Thyroid gland (tissue), 4 donors: ENCODE measurements at regions not wholly inside any gene's neighbourhood (a gene's known extent, or its start where the extent isn't known, plus 50 kb on each side); places are given as distances from the start of the nearest gene placed in this dataset.

Source experiments
- DNase-seq, 2 donors: peaks; one replicate each; pipeline ENCODE4 v3.0.0-alpha.2; 2019
- H3K27ac ChIP-seq, 3 donors: fragments of 200-600 bp; sonication (generic); 1 replicate in 2 of 3; 2 replicates in 1 of 3; pipeline ENCODE4 v1.5.1; 2016 to 2019; ENCODE audit warnings: mild to moderate bottlenecking in 1 of 3, moderate library complexity in 1 of 3
- H3K27me3 ChIP-seq: fragments of 200-600 bp; sonication (generic); one replicate; pipeline ENCODE4 v1.5.1; 2019
- H3K36me3 ChIP-seq, 2 donors: fragments of 200-600 bp; sonication (generic); one replicate each; pipeline ENCODE4 v1.5.1; 2016 to 2019
- H3K4me1 ChIP-seq, 2 donors: fragments of 200-600 bp; sonication (generic); one replicate each; pipeline ENCODE4 v1.5.1; 2017 to 2019
- H3K4me3 ChIP-seq, 3 donors: fragments of 200-600 bp; sonication (generic); replicated peaks in 1 of 3; 1 replicate in 2 of 3; 2 replicates in 1 of 3; pipeline ENCODE4 v1.5.1; 2016; ENCODE audit warnings: mild to moderate bottlenecking in 1 of 3
- H3K9me3 ChIP-seq: fragments of 200-600 bp; sonication (generic); one replicate; pipeline ENCODE4 v1.5.1; 2017
- POLR2A ChIP-seq, 2 donors: fragments of 450-650 bp; IDR thresholded peaks; one replicate each; pipeline ENCODE4 v1.6.1; 2017; ENCODE audit warnings: antibody characterized with exemption in 2 of 2, mild to moderate bottlenecking in 2 of 2, moderate library complexity in 1 of 2
- WGBS, 2 donors: methylation state at CpG; one replicate each; pipeline ENCODE4 v1.1.5; 2017; 5-methylcytosine and 5-hydroxymethylcytosine counted together
- intact Hi-C: fragments of 100-400 bp; cut with DNase I; formaldehyde crosslinking; loops from one replicate; pipeline ENCODE4 v1.15.1; 2023
- TF ChIP-seq, protein P1 (sequence below), 6 experiments: fragments of 200-600 bp in 3 of 6; fragments of 450-650 bp in 3 of 6; sonication (generic) in 3 of 6; IDR thresholded peaks; one replicate each; pipeline ENCODE4 v1.5.1; 2016 to 2019; ENCODE audit warnings: antibody characterized with exemption in 6 of 6, mild to moderate bottlenecking in 2 of 6, inconsistent platforms in 1 of 6, moderate library complexity in 1 of 6

DNA sequence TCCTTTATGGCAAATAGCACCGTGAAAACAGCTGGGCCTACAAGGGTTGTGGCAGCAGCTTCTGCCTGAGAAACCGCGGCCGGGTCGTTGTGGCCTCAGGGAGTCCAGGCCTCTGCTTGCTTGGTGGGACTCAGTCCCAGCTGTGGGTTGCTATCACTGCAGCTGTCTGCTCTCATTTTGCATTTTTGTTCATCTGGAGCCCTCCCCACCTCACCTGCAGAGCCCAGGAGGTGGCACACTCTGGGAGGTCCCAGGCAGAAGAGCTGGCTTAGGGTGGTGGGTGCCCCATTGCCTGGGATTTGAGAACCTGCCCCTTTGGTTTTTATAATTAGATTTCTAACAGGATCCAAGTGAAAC is 138.4 kb downstream of the GADD45G start:
- Histone ChIP-seq H3K27me3 (no peaks in the 10 kb centered on the region), H3K4me1 (no peaks in the 10 kb centered on the region), H3K4me3 (no peak overlapping the region), H3K27ac (no peak overlapping the region), H3K9me3 (no peaks in the 10 kb centered on the region), H3K36me3 (no peaks in the 10 kb centered on the region)
- intact Hi-C loops = no loop called here
- WGBS, 2 donors = 80 to 84% methylated on average over 5 of the region's 5 CpGs
- no peak for TF ChIP-seq POLR2A (IDR thresholded peaks at IDR 0.05)
- TF ChIP-seq, protein P1, sequence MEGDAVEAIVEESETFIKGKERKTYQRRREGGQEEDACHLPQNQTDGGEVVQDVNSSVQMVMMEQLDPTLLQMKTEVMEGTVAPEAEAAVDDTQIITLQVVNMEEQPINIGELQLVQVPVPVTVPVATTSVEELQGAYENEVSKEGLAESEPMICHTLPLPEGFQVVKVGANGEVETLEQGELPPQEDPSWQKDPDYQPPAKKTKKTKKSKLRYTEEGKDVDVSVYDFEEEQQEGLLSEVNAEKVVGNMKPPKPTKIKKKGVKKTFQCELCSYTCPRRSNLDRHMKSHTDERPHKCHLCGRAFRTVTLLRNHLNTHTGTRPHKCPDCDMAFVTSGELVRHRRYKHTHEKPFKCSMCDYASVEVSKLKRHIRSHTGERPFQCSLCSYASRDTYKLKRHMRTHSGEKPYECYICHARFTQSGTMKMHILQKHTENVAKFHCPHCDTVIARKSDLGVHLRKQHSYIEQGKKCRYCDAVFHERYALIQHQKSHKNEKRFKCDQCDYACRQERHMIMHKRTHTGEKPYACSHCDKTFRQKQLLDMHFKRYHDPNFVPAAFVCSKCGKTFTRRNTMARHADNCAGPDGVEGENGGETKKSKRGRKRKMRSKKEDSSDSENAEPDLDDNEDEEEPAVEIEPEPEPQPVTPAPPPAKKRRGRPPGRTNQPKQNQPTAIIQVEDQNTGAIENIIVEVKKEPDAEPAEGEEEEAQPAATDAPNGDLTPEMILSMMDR (IDR thresholded peaks at IDR 0.05) = no peak
- DNase-seq = no peak

DNA sequence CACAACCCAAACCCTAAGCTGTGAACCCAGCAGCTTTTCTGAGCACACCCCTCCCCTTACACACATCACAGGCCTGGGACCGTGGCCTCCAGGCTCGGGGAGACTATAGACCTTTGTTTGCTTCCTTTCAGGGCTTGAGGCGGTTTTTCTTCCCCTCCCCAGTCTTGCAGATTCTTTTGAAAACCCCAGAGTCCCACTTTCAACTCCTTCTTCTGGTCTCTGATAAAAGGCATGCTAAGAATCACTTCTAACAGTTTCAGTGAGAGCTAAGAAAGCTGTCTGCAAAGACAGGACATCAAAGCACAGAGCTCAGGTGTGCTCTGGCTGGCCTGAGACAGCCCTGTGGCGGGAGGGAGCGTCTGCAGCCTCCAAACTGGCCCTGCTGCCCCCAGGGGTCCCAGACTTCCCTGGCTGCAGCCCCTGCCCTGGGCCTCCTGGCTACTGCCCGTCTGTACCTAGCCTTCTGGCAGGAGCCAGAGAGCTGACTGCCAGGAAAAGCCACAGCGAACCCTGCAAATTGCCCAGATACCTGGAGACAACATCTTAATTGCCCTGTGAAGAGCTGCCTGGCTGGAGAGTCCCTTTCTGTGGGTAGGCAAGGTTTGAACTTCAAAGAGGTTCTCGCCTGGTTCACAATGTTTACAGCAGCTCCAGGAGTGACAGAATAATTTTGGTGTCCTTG is 138.9 kb downstream of the GADD45G start:
- intact Hi-C loops = no loop called here
- Histone ChIP-seq H3K27me3 (no peaks in the 10 kb centered on the region), H3K4me3 (no peak overlapping the region), H3K9me3 (no peaks in the 10 kb centered on the region), H3K27ac (no peak overlapping the region), H3K36me3 (no peaks in the 10 kb centered on the region), H3K4me1 (no peaks in the 10 kb centered on the region)
- no peak for TF ChIP-seq POLR2A (IDR thresholded peaks at IDR 0.05)
- TF ChIP-seq, protein P1 (IDR thresholded peaks at IDR 0.05) = no peak
- WGBS, 2 donors = 88% methylated on average over 8 of the region's 8 CpGs
- no peak for DNase-seq

DNA sequence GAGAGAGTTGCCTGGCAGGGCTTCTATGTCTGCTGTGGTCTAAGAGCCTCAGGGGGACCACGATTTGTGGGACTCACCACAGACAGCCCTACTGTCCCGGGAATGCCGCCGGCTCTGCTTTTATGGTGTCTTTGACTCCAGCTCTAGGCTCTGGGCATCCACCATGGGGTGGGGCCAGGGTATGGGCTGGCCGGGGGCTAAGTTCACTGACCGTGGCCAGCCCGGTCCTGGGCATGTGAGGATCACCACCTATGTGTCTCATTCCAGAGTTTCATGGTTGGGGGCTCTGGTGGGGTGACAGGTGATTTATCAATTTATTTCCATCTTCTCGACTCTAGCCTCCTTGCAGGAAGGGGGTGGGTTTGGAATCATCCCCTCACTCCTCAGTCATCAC is 139.4 kb downstream of the GADD45G start:
- Histone ChIP-seq H3K9me3 (no peaks in the 10 kb centered on the region), H3K4me1 (no peaks in the 10 kb centered on the region), H3K27me3 (no peaks in the 10 kb centered on the region), H3K27ac (no peak overlapping the region), H3K36me3 (no peaks in the 10 kb centered on the region), H3K4me3 (no peak overlapping the region)
- 90 to 92% methylated on average over 2 to 8 of the region's 8 CpGs for WGBS, 2 donors
- no peak for DNase-seq
- TF ChIP-seq, protein P1 (IDR thresholded peaks at IDR 0.05) = no peak
- no peak for TF ChIP-seq POLR2A (IDR thresholded peaks at IDR 0.05)
- intact Hi-C loops = no loop called here

DNA sequence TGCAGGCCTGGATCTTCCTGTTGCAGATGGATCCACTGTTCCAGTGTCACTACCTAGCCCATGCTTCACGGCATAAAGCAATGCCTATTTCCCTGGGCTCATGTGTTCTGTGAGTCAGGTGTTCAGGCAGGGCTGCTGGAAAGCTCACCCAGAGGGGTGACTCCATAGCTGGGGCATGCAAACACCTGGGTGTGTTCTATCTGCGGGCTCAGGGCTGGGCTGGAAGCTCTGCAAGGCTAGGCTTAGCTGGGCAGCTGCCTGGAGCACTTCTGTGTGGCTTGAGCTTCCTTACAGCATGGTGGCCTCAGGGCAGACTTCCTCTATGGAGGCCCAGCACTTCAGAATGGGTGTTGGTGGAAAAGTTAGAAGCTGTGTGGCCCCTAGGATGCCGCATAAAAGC is 139.9 kb downstream of the GADD45G start:
- Histone ChIP-seq H3K4me3 (no peak overlapping the region), H3K27ac (no peak overlapping the region), H3K4me1 (no peaks in the 10 kb centered on the region), H3K9me3 (no peaks in the 10 kb centered on the region), H3K36me3 (no peaks in the 10 kb centered on the region), H3K27me3 (no peaks in the 10 kb centered on the region)
- 94 to 100% methylated on average over 3 of the region's 3 CpGs for WGBS, 2 donors
- intact Hi-C loops = no loop called here
- DNase-seq = no peak
- no peak for TF ChIP-seq POLR2A (IDR thresholded peaks at IDR 0.05)
- TF ChIP-seq, protein P1 (IDR thresholded peaks at IDR 0.05) = no peak

DNA sequence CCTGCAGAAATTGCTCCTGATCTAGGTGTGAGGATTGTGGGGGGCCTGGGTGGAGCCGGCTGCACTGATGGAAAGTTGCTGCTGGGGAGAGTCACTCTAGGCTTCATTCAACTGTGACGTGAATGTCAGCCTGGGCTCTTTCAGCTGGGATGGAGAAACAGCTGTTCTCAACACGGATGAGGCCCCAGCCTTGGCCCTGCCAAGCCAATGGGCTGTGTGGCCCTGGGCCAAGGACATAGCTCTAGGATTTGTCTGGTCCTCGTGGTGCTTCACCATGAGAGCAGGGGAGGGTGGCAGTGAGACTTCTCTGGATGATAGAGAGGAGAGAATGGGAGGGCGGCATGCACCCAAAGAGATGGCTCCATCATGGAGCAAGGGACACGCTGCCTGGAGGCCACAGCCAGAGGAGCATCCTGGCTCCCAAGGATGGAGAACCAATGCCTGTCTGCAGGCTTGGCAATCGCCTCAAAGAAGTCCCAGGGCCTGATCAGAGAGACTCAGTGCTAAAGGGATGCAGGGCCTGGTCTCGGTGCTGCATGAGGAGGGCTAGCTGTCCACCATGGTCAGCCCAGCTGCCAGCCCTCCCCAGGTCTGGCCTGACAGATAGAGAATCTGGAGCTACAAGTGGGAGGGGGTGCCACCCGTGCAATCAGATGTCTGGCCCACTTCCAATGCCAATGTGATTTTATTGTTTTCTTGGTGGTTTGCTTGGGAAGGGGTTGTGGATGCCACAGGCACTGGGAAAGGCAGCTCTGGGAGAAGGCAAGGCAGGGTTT is 141.0 kb downstream of the GADD45G start:
- Histone ChIP-seq H3K27me3 (no peaks in the 10 kb centered on the region), H3K4me1 (no peaks in the 10 kb centered on the region), H3K27ac (no peak overlapping the region), H3K9me3 (no peaks in the 10 kb centered on the region), H3K4me3 (no peak overlapping the region), H3K36me3 (no peaks in the 10 kb centered on the region)
- WGBS, 2 donors = 61 to 73% methylated on average over 5 to 9 of the region's 9 CpGs
- intact Hi-C loops = no loop called here
- no peak for TF ChIP-seq POLR2A (IDR thresholded peaks at IDR 0.05)
- TF ChIP-seq, protein P1 (IDR thresholded peaks at IDR 0.05) = no peak
- no peak for DNase-seq
